C4-2B (cell line): ENCODE measurements at regions not wholly inside any gene's neighbourhood (a gene's known extent, or its start where the extent isn't known, plus 50 kb on each side); places are given as distances from the start of the nearest gene placed in this dataset.

Experiments
- ZFX ChIP-seq: fragments of 450-650 bp; IDR thresholded peaks from 2 replicates; pipeline ENCODE4 v1.6.1; 2017
- TF ChIP-seq, protein P1 (sequence below): fragments of 450-650 bp; conservative IDR thresholded peaks from 2 replicates; pipeline ENCODE4 v1.5.1; 2017; ENCODE audit warnings: mild to moderate bottlenecking

DNA sequence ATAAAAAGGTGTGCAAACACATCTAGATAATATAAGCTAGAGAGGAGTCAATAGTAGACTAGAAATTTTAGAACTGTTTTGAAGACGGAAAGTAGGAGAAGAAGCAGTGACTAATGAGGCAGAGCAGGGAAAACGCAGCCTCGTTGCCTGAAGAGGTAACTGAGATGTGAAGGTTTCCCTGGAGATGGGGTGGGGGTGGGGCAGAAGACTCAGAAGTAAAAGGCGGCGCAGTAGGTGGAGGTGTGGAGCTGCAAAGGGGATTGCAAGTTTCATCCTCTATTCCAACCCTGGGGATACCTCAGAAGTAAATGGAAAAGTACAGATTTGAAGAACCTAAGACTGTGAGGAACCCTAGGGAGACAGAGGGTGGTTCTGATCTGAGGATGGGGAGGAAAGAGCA lies 109.5 kb downstream of the TMPRSS5 start:
- TF ChIP-seq, protein P1, sequence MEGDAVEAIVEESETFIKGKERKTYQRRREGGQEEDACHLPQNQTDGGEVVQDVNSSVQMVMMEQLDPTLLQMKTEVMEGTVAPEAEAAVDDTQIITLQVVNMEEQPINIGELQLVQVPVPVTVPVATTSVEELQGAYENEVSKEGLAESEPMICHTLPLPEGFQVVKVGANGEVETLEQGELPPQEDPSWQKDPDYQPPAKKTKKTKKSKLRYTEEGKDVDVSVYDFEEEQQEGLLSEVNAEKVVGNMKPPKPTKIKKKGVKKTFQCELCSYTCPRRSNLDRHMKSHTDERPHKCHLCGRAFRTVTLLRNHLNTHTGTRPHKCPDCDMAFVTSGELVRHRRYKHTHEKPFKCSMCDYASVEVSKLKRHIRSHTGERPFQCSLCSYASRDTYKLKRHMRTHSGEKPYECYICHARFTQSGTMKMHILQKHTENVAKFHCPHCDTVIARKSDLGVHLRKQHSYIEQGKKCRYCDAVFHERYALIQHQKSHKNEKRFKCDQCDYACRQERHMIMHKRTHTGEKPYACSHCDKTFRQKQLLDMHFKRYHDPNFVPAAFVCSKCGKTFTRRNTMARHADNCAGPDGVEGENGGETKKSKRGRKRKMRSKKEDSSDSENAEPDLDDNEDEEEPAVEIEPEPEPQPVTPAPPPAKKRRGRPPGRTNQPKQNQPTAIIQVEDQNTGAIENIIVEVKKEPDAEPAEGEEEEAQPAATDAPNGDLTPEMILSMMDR: no peak
- TF ChIP-seq ZFX: no peak
